ENCODE measurements at regions not wholly inside any gene's neighbourhood (a gene's known extent, or its start where the extent isn't known, plus 50 kb on each side); places are given as distances from the start of the nearest gene placed in this dataset.
"Not testable (repeated sequence)": the region's sequence is repeated elsewhere in the genome, so short reads cannot be mapped to it uniquely, and the experiment has no call there.

DNA sequence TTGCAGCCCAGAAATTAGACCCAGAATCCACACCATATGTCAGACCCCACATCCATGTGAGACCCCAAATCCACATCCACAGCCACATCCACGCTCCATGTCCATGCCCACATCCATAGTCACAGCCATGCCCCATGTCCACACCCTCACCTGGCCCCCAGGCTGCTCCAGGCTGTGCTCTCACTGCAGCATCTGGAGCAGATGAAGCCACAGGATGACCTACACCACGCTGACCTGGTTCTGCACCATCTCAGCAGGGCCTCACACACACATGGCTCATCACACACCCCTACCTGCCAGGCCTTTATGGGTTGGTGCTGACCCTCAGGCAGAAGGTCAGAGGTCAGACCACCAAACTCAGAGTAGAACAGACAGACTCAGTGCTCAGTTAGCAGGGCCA lies 660.0 kb upstream of the DEFB115 start:
- H3K27me3 ChIP-seq (ENCODE audit: control insufficient read depth, insufficient read depth, low read length); H2AK5ac ChIP-seq (ENCODE audit: low read depth, low read length); H2AFZ ChIP-seq (replicated peaks; ENCODE audit: low read length, poor library complexity); ATAC-seq (ENCODE audit: low read depth); H2AK9ac ChIP-seq (replicated peaks; ENCODE audit: low read depth, low read length, poor library complexity); H2BK20ac ChIP-seq (ENCODE audit: low read depth, low read length); H3K4ac ChIP-seq (ENCODE audit: low read depth, low read length); H3K79me1 ChIP-seq (ENCODE audit: low read depth in 1 of 2, low read length in 2 of 2); DNase-seq; H3K56ac ChIP-seq (ENCODE audit: extremely low read depth, insufficient read depth, low read length); H4K8ac ChIP-seq (ENCODE audit: low read depth in 2 of 2, low read length in 2 of 2); H3K18ac ChIP-seq (ENCODE audit: low read depth, low read length); H3K4me2 ChIP-seq (ENCODE audit: low read depth, low read length); H3K9ac ChIP-seq (ENCODE audit: low read depth, low read length); H4K91ac ChIP-seq (ENCODE audit: insufficient read depth, low read depth, low read length); H4K5ac ChIP-seq (ENCODE audit: low read depth, low read length); intact Hi-C loops (cut with micrococcal nuclease); H3K4me3 ChIP-seq (ENCODE audit: insufficient read depth, low read depth, low read length); H2BK5ac ChIP-seq (ENCODE audit: low read depth, low read length, poor library complexity, severe bottlenecking); H3K36me3 ChIP-seq (ENCODE audit: control insufficient read depth, insufficient read depth, low read length); BruUV-seq (replicated peaks); H3K27ac ChIP-seq (ENCODE audit: insufficient read depth, low read length); H3K9me1 ChIP-seq (ENCODE audit: insufficient read depth, low read length); H4K20me1 ChIP-seq (ENCODE audit: insufficient read depth, low read length); H3K23ac ChIP-seq (ENCODE audit: low read depth, low read length); H2BK120ac ChIP-seq (ENCODE audit: low read depth, low read length); H3K4me1 ChIP-seq (ENCODE audit: control insufficient read depth, insufficient read depth, low read length); H2BK15ac ChIP-seq (ENCODE audit: low read depth, low read length); POLR2A ChIA-PET (ENCODE audit: unreplicated experiment); in situ Hi-C loops (cut with MboI; ENCODE audit: low sequenced_read_pairs); H3K14ac ChIP-seq (replicated peaks; ENCODE audit: low read depth, low read length); dilution Hi-C loops (cut with HindIII; ENCODE audit: low sequenced_read_pairs, unreplicated experiment); CTCF ChIA-PET: not testable (repeated sequence)
- peaks cover 26% of the 10 kb centered on the region for H3K9me3 ChIP-seq (ENCODE audit: control insufficient read depth, insufficient read depth, low read length)
- no CpG with 5 or more reads among the region's 2 CpGs for WGBS, 2 experiments (ENCODE audit: extremely low coverage in 2 of 2, insufficient read length in 1 of 2)
